Epithelial cell of proximal tubule (primary cell): ENCODE measurements at regions not wholly inside any gene's neighbourhood (a gene's known extent, or its start where the extent isn't known, plus 50 kb on each side); places are given as distances from the start of the nearest gene placed in this dataset.
"Not testable (repeated sequence)": the region's sequence is repeated elsewhere in the genome, so short reads cannot be mapped to it uniquely, and the experiment has no call there.

Experiments
- DNase-seq: peaks from one replicate; pipeline ENCODE4 v3.0.0-alpha.2; 2011; ENCODE audit warnings: low read depth
- H3K4me3 ChIP-seq: 2 replicates; pipeline ENCODE4 v1.5.1; 2011; ENCODE audit warnings: low read depth, mild to moderate bottlenecking, low read length
- TF ChIP-seq, protein P1 (sequence below): conservative IDR thresholded peaks from 2 replicates; pipeline ENCODE4 v1.5.1; 2012; ENCODE audit warnings: low read depth, mild to moderate bottlenecking, low read length

DNA sequence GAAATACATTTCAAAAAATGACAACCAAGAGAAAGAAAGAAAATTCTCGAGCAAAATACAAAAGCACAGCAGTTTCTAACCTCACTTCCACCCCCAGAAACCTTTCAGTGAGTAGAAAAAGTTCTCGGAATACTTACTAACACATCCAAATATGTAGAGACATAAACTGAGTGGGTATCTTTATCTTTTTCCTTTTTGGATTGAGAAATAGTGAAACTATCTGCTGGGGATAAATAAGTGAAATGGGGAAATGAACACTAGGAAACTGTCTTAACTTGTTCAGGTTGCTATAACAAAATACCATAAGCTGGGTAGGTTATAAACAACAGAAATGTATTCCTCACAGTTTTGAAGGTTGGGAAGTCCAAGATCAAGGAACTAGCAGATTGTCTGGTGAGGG, 72.0 kb downstream of the VCAM1 start:
- no peak for DNase-seq
- no peak overlapping the region for H3K4me3 ChIP-seq
- TF ChIP-seq, protein P1, sequence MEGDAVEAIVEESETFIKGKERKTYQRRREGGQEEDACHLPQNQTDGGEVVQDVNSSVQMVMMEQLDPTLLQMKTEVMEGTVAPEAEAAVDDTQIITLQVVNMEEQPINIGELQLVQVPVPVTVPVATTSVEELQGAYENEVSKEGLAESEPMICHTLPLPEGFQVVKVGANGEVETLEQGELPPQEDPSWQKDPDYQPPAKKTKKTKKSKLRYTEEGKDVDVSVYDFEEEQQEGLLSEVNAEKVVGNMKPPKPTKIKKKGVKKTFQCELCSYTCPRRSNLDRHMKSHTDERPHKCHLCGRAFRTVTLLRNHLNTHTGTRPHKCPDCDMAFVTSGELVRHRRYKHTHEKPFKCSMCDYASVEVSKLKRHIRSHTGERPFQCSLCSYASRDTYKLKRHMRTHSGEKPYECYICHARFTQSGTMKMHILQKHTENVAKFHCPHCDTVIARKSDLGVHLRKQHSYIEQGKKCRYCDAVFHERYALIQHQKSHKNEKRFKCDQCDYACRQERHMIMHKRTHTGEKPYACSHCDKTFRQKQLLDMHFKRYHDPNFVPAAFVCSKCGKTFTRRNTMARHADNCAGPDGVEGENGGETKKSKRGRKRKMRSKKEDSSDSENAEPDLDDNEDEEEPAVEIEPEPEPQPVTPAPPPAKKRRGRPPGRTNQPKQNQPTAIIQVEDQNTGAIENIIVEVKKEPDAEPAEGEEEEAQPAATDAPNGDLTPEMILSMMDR, result no peak

DNA sequence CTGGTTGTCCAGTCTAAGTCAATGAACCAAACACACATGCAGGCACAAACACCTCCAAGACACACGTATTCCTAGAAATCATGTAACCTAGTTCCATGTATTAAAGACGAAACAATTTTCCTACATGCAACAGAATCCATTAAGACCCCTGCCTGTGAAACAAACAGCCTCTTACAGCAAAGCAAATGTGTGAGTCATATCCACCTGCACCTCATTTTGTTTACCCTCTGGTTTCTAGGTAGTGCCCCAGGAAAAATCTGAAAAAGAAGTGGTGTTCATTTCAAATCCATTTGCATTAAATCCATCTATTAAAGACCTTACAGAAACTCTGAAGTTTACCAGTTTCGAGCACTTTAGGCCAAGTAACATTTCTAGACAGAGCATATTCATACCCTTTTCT, 74.1 kb downstream of the VCAM1 start:
- TF ChIP-seq, protein P1, result no peak
- H3K4me3 ChIP-seq, result no peak overlapping the region
- DNase-seq, result peak; percentile 12

DNA sequence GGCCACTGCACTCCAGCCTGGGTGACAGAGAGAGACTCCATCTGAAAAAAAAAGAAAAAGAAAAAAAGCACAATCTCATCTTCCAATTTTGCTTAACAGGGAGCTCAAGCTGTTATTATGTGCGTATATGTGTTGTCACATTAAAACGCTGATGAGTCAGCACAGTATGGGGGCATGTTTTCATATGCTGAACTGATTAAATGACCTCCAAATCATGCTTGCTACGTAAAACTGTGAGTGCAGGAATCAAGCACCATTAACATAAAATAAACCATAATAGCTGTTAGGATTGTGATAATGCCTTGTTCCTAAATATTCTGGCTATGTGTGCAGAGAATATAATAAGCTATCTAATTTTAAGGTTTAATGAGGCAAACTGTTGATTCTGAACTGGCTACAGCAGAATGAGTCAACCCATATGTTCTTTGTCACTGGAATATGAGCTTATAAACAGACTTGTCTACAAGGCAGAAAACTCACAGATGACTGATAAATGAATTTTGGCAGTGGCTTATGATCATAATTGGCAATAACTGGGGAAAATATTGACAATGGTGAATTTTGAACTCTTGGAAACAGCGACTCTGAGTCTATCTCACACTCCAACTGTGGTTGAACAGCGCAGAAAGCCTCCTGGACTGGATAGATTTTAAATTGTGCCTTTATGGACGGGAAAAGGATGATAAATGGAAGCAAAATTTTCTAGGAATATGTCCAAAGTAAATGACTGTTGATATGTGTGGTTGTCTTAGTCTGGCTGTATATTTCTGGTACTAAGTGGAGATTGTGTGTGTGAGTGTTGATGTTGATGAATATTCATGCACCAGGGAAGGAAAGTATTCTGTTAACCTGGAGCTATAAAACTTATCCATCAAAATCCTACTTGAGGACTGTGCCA, 75.5 kb downstream of the VCAM1 start:
- TF ChIP-seq, protein P1, result no peak
- no peak for DNase-seq
- no peak overlapping the region for H3K4me3 ChIP-seq

DNA sequence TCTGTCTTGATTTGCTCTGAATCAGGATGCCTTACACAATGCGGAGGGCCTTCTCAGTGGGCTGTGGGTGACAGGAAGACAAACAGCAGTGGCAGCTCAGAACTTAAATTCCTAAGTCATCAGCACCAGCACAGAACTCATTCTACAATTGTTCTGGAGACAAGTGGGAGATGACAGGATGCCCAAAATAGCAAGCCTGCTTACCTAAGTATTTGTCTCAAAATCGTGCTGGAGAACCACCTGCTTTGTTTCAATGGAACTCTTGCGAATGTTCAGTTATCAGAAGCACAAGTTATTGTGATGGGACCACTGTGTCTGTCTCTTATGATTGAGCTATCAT, 76.1 kb downstream of the VCAM1 start:
- DNase-seq, result no peak
- TF ChIP-seq, protein P1, result no peak
- H3K4me3 ChIP-seq, result no peak overlapping the region

DNA sequence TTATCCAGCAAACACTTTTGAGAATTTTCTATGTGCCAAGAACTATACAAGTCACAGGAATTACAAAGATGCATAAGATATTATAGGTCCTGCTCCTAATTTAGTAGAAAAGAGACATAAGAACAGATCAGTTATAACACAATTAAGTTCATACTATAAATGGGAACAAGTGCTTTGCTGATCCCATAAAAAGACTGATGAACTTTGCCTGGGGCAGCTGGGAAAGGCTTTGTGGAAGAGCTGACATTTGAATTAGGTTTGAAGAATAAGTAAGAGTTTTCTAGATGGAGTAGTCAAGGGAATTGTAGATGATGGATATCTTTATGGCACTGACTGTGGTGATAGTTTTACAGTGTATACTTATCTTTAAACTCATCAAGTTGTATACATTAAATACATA, 76.5 kb downstream of the VCAM1 start:
- TF ChIP-seq, protein P1, result no peak
- no peak overlapping the region for H3K4me3 ChIP-seq
- no peak for DNase-seq

DNA sequence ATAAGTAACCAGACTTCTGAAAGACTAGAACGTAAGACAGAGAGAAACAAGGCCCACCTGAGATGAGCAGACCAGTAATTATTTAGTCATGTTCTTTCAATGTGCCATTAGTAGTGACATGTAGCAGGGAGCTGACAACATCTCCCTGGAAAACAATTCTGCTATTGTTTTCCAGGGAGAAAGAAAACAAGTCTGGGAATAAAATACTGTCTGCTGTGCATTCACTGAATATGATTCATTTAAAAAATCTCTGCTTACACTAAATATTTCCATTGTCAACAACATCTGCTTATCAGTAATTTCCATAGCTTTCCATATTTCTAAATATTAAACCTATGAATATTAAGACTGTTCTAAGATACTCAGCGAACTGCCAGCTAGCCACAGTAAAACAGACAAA, 80.0 kb downstream of the VCAM1 start:
- TF ChIP-seq, protein P1, result no peak
- H3K4me3 ChIP-seq, result no peak overlapping the region
- no peak for DNase-seq

DNA sequence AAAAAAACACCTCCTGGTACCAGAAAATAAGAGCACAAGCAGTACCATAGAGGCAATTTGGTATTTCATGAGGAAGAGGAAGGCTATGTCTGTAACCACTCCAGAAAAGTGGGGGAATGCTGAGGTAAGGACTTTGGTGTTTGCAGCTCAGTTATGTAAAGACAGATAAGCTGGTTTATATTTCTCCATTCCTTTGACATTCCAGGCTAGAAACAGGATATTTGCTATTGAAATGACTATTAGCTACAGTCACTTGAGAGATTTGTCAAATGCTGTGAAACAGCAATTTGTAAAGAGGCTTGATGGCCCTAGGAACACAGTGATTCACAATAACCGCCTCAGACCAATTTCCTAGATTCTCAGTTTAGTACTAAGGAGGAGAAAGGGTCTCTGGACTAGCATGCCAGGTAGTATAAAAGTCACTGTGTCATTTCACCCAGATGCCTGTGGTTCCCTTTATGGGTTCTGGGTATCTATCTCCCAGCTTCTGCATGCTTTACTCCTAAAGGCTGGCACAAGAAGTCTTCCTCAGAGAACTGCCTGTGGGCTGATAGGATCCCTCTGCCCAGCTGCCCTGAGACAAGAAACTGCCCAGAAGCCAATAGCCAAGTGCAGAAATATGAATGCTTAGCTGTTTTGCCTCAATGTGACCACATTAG, 80.5 kb downstream of the VCAM1 start:
- TF ChIP-seq, protein P1, result no peak
- DNase-seq, result no peak
- H3K4me3 ChIP-seq, result no peak overlapping the region

DNA sequence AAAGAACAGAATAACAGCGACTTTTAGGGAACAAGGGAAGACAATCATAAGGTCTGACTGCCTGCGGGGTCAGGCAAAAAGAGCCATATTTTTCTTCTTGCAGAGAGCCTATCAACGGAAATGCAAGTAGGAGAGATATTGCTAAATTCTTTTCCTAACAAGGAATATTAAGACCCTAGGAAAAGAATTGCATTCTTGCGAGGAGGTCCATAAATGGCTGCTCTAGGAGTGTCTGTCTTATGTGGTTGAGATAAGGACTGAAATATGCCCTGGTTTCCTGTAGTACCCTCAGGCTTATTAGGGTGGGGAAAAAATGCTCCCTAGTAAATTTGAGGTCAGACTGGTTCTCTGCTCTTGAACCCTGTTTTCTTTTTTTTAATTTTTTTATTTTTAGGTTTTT, 81.7 kb downstream of the VCAM1 start:
- H3K4me3 ChIP-seq, DNase-seq: not testable (repeated sequence)

DNA sequence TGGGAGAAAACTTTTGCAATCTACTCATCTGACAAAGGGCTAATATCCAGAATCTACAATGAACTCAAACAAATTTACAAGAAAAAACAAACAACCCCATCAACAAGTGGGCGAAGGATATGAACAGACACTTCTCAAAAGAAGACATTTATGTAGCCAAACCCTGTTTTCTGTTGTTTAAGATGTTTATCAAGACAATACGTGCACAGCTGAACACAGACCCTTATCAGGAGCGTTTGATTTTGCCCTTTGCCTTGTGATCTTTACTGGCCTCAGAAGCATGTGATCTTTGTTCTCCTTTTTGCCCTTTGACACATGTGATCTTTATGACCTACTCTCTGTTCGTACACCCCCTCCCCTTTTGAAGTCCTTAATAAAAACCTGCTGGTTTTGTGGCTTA, 83.7 kb downstream of the VCAM1 start:
- not testable (repeated sequence) for DNase-seq, H3K4me3 ChIP-seq
